ENCODE measurements at regions not wholly inside any gene's neighbourhood (a gene's known extent, or its start where the extent isn't known, plus 50 kb on each side); places are given as distances from the start of the nearest gene placed in this dataset.

DNA sequence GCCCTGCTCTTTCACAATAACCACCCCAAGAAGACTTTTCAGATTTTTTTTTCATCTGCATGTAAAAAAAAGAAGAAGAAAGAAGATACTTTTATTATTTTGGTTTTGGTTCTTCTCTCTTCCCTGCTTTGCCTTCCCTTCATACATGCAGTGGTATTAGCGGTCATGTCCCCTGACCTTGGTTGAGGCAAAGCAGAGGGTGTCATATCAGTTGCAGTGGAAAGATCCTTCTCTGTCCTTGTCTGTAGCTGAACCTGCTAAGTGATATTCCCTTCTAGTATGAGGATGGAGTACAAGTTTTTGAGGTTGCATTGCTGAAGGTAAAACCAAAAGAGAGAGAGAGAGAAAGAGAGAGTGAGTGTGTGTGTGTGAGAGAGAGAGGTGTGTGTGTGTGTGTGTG is 345.7 kb downstream of the UTRN start:
- Histone ChIP-seq H3K36me3 (ENCODE audit: control insufficient read depth in 2 of 4, insufficient read depth in 4 of 4, low read length in 3 of 4) (no peaks in the 10 kb centered on the region), H3K27me3 (replicated peaks in 1 of 4; ENCODE audit: control insufficient read depth in 3 of 4, extremely low read depth in 1 of 4, insufficient read depth in 3 of 4, low read length in 3 of 4) (no peaks in the 10 kb centered on the region), H3K4ac (replicated peaks; ENCODE audit: insufficient read length, low read depth, low read length) (no peak overlapping the region), H2BK20ac (ENCODE audit: low read length) (no peak overlapping the region; the same call in 1 of the 2 replicates), H2BK15ac (ENCODE audit: low read length) (no peak overlapping the region), H3K4me2 (ENCODE audit: insufficient read depth in 1 of 2, low read depth in 2 of 2, low read length in 2 of 2) (no peak overlapping the region), H3K4me3 (ENCODE audit: extremely low read depth in 1 of 4, insufficient read depth in 2 of 4, low read depth in 3 of 4, low read length in 4 of 4) (no peak overlapping the region), H4K91ac (replicated peaks; ENCODE audit: insufficient read length, low read length) (no peak overlapping the region), H4K8ac (ENCODE audit: extremely low read depth, insufficient read depth, low read length) (no peak overlapping the region), H3K27ac (ENCODE audit: low read depth, low read length) (no peak overlapping the region), H2BK12ac (ENCODE audit: low read depth, low read length) (peak overlapping the region; percentile 18; the same call in 1 of the 2 replicates), H3K23ac (ENCODE audit: insufficient read length) (no peak overlapping the region), H3K79me1 (ENCODE audit: low read depth, low read length) (no peaks in the 10 kb centered on the region), H3K9ac (replicated peaks in 1 of 4; ENCODE audit: extremely low read depth in 1 of 4, low read depth in 3 of 4, low read length in 3 of 4) (no peak overlapping the region), H3K23me2 (ENCODE audit: low read depth, low read length) (no peaks in the 10 kb centered on the region; the same call in 1 of the 2 replicates), H3K56ac (replicated peaks; ENCODE audit: insufficient read length, low read depth, low read length) (no peak overlapping the region), H3K4me1 (replicated peaks in 1 of 4; ENCODE audit: control insufficient read depth in 3 of 4, insufficient read depth in 4 of 4, low read length in 3 of 4) (no peaks in the 10 kb centered on the region), H2BK5ac (ENCODE audit: low read depth, low read length) (no peak overlapping the region), H2BK120ac (replicated peaks; ENCODE audit: low read depth, low read length) (no peak overlapping the region), H3K14ac (ENCODE audit: insufficient read length) (no peak overlapping the region), H4K20me1 (replicated peaks in 1 of 2; ENCODE audit: control insufficient read depth in 1 of 2, insufficient read depth in 2 of 2, low read length in 2 of 2) (no peaks in the 10 kb centered on the region), H2AK5ac (ENCODE audit: low read depth, low read length) (peak overlapping the region; percentile 91; the same call in 1 of the 2 replicates), H3K79me2 (ENCODE audit: control insufficient read depth in 1 of 2, insufficient read depth in 2 of 2, low read length in 2 of 2) (no peaks in the 10 kb centered on the region; a peak in 2 of 4 replicates), H2AFZ (ENCODE audit: low read length) (no peak overlapping the region), H4K5ac (ENCODE audit: insufficient read length, low read depth, low read length) (no peak overlapping the region), H3K18ac (ENCODE audit: extremely low read depth, low read length) (no peak overlapping the region), H3K9me3 (ENCODE audit: insufficient read depth in 2 of 2, low read depth in 1 of 2, low read length in 1 of 2) (no peaks in the 10 kb centered on the region)
- TF ChIP-seq TCF12 (IDR thresholded peaks at IDR 0.05; ENCODE audit: low read depth, low read length) = no peak
- 100% methylated on average over 1 of the region's 1 CpG; no CpG with 5 or more reads in 1 of the 2 experiments for WGBS, 2 experiments (ENCODE audit: extremely low coverage in 1 of 2, insufficient coverage in 1 of 2, insufficient read length in 1 of 2, insufficient replicate concordance in 2 of 2, low coverage in 1 of 2, low lambda C conversion rate in 2 of 2, missing lambda C conversion rate in 1 of 2)
- POLR2A ChIA-PET (ENCODE audit: partially characterized antibody) = no interaction called here
- DNase-seq (ENCODE audit: low read depth in 1 of 2, low spot score in 2 of 2) = no peak
- no peak for FAIRE-seq
- CTCF ChIA-PET (ENCODE audit: partially characterized antibody) = interaction anchor here (0.6 to 2.0 kb wide), 5 partner anchors 43 to 163 kb away, joined by 3 to 5 read pairs (median 3); no protein-coding TSS in a partner anchor

All from H1 (cell line).